SK-N-MC (cell line): ENCODE measurements at regions not wholly inside any gene's neighbourhood (a gene's known extent, or its start where the extent isn't known, plus 50 kb on each side); places are given as distances from the start of the nearest gene placed in this dataset.

Experiments used
- EZH2 ChIP-seq: fragments of 200-600 bp; sonication (generic); IDR thresholded peaks from one replicate; pipeline ENCODE4 v1.6.1; 2017; ENCODE audit warnings: antibody characterized with exemption
- POLR2AphosphoS5 ChIP-seq: IDR thresholded peaks from 2 replicates; pipeline ENCODE4 v1.6.1; 2012; ENCODE audit warnings: mild to moderate bottlenecking, low read depth, low read length, borderline replicate concordance

GRCh38 chr3:107235193-107235927 is 141.9 kb upstream of the CCDC54 start:
- TF ChIP-seq EZH2 (no peak), POLR2AphosphoS5 (no peak)
